Stimulated activated CD4-positive, alpha-beta T cell treated with anti-CD3 and anti-CD28 coated beads, TNF-alpha, amount 100 ng/mL, for 1 hour (primary cell): ENCODE measurements at regions not wholly inside any gene's neighbourhood (a gene's known extent, or its start where the extent isn't known, plus 50 kb on each side); places are given as distances from the start of the nearest gene placed in this dataset.
"Not testable (repeated sequence)": the region's sequence is repeated elsewhere in the genome, so short reads cannot be mapped to it uniquely, and the experiment has no call there.

Experiments
- DNase-seq, 3 donors: peaks; one replicate each; pipeline ENCODE4 v3.0.0-alpha.2; 2020; ENCODE audit warnings: low read depth in 3 of 3, low spot score in 1 of 3

- DNase-seq: no peak
Measured at GRCh38 chr10:29189256-29189655, 99.6 kb upstream of the LYZL1 start.

GRCh38 chr10:29191674-29192073 lies 97.2 kb upstream of the LYZL1 start:
- no peak for DNase-seq

- no peak for DNase-seq
Measured at GRCh38 chr10:29199339-29199738, 89.5 kb upstream of the LYZL1 start.

DNA sequence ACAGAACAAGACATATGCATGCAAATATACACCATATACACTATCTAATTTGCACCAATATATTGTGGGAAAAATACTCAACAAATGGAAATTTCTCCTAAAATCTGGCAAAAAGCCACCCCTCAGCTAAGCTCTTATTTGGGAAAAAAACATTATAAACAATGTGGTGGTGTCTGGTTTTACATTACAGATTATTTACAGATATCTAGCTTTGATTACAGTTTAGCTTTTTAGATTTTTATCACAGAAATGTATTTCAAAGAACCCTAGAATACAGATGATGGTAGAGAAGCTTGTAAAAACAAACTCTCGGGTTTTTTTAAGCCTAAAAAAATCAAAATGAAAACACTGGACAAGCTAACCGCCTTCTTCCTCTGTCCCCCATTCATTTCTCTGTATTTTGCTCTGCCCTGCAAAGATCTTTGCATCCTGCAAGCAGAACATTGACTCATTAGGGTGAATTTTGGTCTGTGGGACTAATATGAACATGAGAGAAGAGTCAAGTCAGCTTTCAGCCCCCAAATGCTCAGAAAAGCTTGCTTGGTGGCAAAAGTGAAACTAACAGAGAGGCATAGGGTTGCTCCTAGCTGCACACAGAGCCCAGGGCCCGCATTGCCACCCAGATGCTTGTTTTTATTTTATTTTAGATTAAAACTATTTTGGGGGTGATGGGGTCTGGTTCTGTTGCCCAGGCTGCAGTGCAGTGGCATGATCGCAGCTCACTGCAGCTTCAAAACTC lies 88.8 kb upstream of the LYZL1 start:
- no peak for DNase-seq

DNA sequence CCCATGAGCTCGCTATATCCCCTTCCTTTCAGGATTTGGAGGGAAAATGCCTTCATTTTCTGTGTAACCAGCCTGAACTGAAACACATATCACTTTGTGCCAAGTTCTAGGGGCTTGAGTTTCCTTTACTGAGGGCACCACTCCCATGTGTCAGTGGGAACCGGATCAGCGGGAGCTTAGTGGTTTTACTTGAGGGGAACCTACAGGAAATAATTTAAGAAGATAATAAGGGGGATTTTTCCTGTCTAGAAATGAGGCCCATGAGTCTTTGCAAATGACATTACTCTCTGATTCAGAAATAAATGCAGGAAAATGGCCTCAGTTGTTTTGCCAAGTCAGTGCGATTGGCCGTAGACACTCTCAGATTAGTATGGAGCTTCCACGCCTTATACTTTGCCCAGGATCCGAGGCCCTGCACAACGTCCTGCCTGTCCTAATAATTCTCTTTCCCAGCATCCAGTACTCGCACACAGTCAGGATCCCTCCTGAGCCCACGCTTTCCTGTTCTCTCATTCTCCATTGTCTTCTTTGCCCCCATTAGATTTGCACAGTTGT lies 86.4 kb upstream of the LYZL1 start:
- no peak for DNase-seq

GRCh38 chr10:29203432-29203831 lies 85.4 kb upstream of the LYZL1 start:
- DNase-seq: no peak

DNA sequence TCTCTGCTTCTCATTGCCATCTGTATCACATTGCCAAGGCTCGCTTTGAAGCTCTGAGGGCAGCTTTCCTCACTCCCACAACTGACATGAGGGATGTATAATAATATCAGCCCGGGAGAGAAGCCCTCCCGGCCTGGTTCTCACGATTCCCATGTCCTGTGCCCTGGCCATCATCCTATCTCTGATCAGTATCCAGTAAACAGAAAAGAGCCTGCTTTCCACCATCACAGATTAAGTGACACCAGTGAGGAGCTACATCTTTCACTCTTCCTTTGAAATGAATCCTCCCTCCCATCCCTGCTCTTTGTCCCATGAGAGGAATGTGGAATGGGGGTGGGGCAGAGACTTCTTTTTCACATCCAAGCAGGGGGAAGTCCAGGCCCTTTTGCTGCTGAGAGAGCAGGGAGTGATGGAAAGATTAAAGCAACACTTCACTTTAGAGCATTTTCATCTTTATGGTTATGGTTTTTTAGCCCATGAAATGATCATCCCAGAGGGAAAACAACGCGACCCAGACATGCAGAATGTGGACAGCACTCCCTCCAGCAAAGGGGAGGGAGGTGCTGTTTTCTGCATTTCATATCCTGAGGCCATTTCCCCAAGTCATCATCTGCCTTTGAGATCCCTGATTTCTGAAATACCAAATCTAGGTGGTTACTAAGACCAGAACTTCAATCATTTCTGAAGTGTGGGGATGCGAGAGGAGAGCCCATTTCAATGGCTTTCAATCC lies 84.6 kb upstream of the LYZL1 start:
- DNase-seq: no peak

GRCh38 chr10:29205787-29206186 lies 83.1 kb upstream of the LYZL1 start:
- no peak for DNase-seq

- DNase-seq: no peak
Measured at GRCh38 chr10:29208845-29209244, 80.0 kb upstream of the LYZL1 start.

DNA sequence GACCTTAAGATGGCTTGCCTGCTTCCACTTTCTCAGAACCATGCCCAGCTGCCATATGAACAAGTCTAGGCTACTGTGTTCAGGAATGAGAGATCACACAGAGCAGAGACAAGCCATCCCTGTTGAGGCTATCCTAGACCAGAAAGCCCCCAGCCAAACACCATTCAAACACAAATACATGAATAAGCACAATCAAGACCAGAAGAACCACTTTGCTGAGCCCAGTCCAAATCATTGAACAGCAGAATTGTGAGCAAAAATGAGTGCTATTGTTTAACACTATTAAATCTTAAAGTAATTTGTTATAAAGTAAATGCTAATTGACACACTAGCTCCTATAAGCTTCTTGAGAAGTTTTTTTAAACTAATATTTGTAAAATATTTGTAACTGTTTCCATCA lies 79.0 kb upstream of the LYZL1 start:
- no peak for DNase-seq

DNA sequence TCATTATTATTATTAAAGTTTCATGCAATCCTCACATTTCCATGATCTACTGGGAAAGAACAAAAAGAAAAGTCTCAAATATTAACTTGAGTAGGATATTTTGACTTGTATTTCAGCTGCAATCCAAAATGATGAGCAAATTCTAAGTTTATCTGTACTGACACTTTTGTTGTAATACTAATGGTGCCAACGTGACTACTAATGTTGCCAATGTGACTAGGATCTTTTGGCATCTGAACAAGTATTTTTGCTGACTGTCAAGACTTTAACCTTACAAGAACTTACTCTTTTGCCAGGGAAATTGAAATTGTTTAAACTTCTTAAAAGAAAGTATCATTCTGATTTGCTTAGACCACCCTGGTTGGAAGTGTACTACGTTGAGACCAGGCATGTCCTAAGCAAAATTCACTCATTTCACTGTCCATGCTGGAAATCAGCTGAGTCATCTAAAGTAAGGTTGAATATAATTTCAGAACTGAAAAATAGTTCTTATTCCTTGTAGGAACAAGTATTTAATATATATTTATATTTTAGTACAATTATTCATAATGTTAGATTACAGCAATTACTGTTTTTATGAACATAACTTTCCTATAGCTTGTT lies 78.5 kb upstream of the LYZL1 start:
- no peak for DNase-seq

DNA sequence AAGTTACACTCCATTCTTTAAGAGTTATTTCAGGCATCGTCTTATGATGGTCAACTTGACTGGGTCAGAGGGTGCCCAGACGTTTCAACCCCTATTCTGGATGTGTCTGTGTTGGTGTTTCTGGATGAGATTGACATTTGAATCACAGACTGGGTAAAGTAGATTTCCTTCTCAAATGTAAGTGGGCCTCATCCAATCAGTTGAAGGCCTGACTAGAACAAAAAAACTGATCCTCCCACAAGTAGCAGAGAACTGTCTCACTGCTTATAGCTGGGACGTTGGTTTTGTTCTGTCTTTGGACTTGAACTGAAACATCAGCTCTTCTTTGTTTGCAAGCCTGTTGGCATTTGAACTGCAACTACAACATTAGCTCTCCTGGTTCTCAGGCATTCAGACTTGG lies 76.3 kb upstream of the LYZL1 start:
- no peak for DNase-seq

GRCh38 chr10:29214551-29214950 lies 74.3 kb upstream of the LYZL1 start:
- no peak for DNase-seq

DNA sequence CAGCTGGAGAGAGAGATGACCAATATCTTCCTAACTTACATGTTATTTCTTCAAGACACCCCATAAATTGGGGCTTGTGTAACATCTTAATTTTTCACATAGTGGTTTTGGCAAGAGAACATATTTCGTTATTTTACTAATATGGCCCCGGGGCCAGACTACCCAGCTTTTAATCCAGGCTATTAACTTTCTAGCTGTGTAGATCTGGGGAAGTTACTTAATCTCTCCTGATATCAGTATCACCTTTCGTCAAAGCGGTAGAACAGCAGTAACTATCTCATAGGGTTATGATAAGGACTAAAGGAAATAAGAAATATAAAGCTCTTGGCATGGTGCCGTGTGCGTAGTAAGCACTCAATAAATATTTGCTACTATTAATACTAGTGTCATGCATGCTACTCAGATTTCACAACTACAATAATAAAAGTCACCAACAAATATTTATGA lies 71.6 kb upstream of the LYZL1 start:
- DNase-seq: no peak

DNA sequence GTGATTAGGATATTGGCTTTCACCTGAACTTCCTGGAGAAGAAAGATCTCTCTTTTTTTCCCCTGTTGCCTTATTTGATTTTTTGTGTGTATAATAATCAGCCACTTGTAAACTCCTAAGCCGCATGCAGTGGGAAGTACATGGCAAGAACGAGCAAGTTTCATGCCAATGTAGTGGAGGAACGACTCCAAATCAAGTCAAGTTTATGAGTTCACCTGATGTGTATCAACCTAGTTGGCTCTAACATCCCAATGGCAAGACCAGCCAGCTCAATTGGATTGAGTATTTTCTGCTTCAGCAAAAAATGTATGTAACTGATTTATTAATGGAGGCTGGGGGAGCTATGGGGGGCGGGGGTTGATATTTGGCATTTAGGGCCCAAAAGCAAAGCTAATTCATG lies 65.5 kb upstream of the LYZL1 start:
- DNase-seq: no peak

GRCh38 chr10:29224631-29225030 lies 64.2 kb upstream of the LYZL1 start:
- DNase-seq: no peak

DNA sequence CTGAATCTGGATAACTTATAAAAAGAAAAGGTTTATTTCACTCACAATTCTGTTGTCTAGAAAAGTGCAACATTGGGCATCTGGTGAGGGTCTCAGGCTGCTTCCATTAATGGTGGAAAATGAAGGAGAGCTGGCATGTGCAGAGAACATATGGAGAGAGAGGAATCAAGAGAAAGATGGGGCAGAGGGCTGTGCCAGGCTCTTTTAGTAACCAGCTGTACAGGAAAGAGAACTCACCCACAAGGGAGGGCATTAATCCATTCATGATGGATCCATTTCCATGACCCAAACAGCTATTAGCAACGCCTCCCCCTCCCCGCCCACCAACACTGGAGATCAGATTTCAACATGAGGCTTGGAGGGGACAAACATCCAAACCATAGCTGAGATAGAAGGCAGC lies 61.7 kb upstream of the LYZL1 start:
- DNase-seq: no peak

GRCh38 chr10:29228562-29228961 lies 60.3 kb upstream of the LYZL1 start:
- no peak for DNase-seq

- DNase-seq: no peak
Measured at GRCh38 chr10:29229258-29229705, 59.6 kb upstream of the LYZL1 start.

DNA sequence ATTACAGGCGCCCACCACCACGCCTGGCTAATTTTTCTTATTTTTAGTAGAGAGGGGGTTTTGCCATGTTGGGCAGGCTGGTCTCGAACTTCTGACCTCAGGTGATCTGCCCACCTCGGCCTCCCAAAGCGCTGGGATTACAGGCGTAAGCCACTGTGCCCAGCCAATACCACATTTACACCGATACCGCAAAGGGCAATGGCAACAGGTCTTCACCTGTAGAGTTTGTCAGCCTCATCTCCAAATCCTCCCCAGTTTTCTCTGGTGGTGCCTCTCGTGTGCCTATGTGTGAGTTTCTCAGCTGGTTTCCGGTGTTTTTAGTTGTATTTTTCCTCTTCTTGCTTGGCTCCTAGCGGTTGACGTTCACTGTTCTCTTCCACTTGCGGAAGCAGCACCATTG lies 52.0 kb upstream of the LYZL1 start:
- DNase-seq: not testable (repeated sequence)

DNA sequence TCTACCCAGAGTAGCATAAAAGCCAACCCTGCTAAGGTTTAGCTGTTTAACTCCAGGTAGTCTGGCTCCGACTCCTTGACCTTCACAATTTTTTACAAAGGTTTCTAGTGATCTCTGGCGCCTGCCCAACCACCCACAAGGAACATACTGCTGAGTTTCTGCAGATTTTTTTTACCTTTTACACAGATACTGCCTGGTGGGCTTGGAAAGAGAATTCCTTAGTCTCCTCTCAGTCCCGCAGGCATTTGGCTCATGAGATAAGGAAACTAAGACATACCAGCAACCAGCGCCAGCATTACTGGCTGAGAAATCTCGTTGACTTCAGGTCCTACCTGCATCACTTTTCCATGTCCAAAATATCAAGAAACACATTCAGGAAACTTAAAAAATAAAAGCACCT lies 51.1 kb upstream of the LYZL1 start:
- no peak for DNase-seq

DNA sequence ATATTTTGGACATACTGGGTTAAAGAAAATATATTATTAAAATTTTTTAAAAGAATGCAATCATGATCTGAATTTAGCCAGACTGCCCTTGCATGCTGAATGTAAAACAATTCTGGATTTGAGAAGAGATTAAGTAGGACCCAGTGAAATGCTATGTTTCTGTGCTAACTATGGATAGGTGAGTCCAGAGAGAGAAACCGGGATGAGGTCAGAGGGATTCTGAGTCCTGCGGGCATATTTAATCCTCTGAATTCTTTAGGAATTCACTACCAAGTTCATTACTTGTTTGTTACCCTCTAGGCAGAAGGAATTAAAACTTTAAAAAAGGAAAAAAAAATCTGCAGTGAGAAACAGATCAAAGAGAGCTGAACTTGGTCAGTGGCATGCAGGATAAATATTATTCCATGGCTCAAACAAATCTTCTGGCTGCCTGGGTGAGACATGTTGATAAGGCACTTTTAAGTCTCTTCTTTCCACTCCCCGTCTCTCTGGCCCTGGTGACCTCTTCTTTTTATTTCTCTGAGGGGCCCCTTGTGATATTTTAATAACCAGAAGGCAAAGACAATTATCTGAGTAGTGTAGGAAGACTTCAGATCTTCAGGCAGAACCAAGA lies 50.2 kb upstream of the LYZL1 start:
- DNase-seq: no peak
